Daoy (cell line): ENCODE measurements at regions not wholly inside any gene's neighbourhood (a gene's known extent, or its start where the extent isn't known, plus 50 kb on each side); places are given as distances from the start of the nearest gene placed in this dataset.
"Not testable (repeated sequence)": the region's sequence is repeated elsewhere in the genome, so short reads cannot be mapped to it uniquely, and the experiment has no call there.

Experiments used
- DNase-seq: peaks from one replicate; pipeline ENCODE4 v3.0.0-alpha.2; 2015; ENCODE audit warnings: low read depth

GRCh38 chr2:185988907-185989306 lies 250.3 kb downstream of the FSIP2 start:
- DNase-seq = not testable (repeated sequence)

- peak; percentile 6 for DNase-seq
These were observed 252.4 kb downstream of the FSIP2 start for GRCh38 chr2:185990861-185991525.

GRCh38 chr2:185998562-185999070 lies 260.0 kb downstream of the FSIP2 start:
- no peak for DNase-seq

GRCh38 chr2:186009341-186009740 lies 270.7 kb downstream of the FSIP2 start:
- no peak for DNase-seq

- no peak for DNase-seq
These were observed 278.7 kb downstream of the FSIP2 start for GRCh38 chr2:186017278-186017677.

GRCh38 chr2:186024921-186025320 lies 286.3 kb downstream of the FSIP2 start:
- no peak for DNase-seq

- DNase-seq = no peak
These were observed 289.3 kb downstream of the FSIP2 start for GRCh38 chr2:186027922-186028321.

- DNase-seq = no peak
These were observed 292.6 kb downstream of the FSIP2 start for GRCh38 chr2:186031229-186031628.

GRCh38 chr2:186032102-186032738 lies 293.6 kb downstream of the FSIP2 start:
- no peak for DNase-seq

- DNase-seq = no peak
These were observed 294.3 kb downstream of the FSIP2 start for GRCh38 chr2:186032930-186033329.

- no peak for DNase-seq
These were observed 294.9 kb downstream of the FSIP2 start for GRCh38 chr2:186033541-186033940.

GRCh38 chr2:186036862-186037449 lies 298.4 kb downstream of the FSIP2 start:
- no peak for DNase-seq

GRCh38 chr2:186042207-186043028 lies 303.8 kb downstream of the FSIP2 start:
- DNase-seq = no peak

- no peak for DNase-seq
These were observed 306.2 kb downstream of the FSIP2 start for GRCh38 chr2:186044761-186045160.

- DNase-seq = no peak
These were observed 314.3 kb downstream of the FSIP2 start for GRCh38 chr2:186052930-186053329.

- DNase-seq = no peak
These were observed 320.0 kb downstream of the FSIP2 start for GRCh38 chr2:186058614-186059013.

GRCh38 chr2:186059096-186059495 lies 320.5 kb downstream of the FSIP2 start:
- no peak for DNase-seq

- no peak for DNase-seq
These were observed 322.3 kb downstream of the FSIP2 start for GRCh38 chr2:186060744-186061440.

GRCh38 chr2:186064507-186064906 lies 325.9 kb downstream of the FSIP2 start:
- DNase-seq = no peak

- no peak for DNase-seq
These were observed 326.9 kb downstream of the FSIP2 start for GRCh38 chr2:186065491-186065890.

- DNase-seq = no peak
These were observed 329.7 kb downstream of the FSIP2 start for GRCh38 chr2:186068139-186068801.
